Mammary epithelial cell (primary cell): ENCODE measurements at regions not wholly inside any gene's neighbourhood (a gene's known extent, or its start where the extent isn't known, plus 50 kb on each side); places are given as distances from the start of the nearest gene placed in this dataset.

Experiments
- CTCF ChIP-seq, 2 donors: IDR thresholded peaks in 1 of 2; conservative IDR thresholded peaks in 1 of 2; 2 replicates each; pipeline ENCODE4 v1.5.1; 2011 to 2012; ENCODE audit warnings: inconsistent platforms in 2 of 2, low read length in 2 of 2, mild to moderate bottlenecking in 2 of 2, control low read depth in 1 of 2, low read depth in 1 of 2; ENCODE audit not compliant: insufficient read depth in 1 of 2; ENCODE audit errors: extremely low read depth in 1 of 2
- EZH2 ChIP-seq: IDR thresholded peaks from 2 replicates; pipeline ENCODE4 v1.6.1; 2012; ENCODE audit warnings: low read length, inconsistent platforms, borderline replicate concordance

GRCh38 chr13:78168981-78169380 lies 250.3 kb upstream of the EDNRB start:
- TF ChIP-seq EZH2, result no peak
- TF ChIP-seq CTCF (conservative IDR thresholded peaks at IDR 0.05 in 1 of 2, IDR thresholded peaks at IDR 0.05 in 1 of 2; ENCODE audit: extremely low read depth in 1 of 2, insufficient read depth in 1 of 2, low read depth in 1 of 2, low read length in 2 of 2), result no peak
